ENCODE measurements at regions not wholly inside any gene's neighbourhood (a gene's known extent, or its start where the extent isn't known, plus 50 kb on each side); places are given as distances from the start of the nearest gene placed in this dataset.

- no peak for TF ChIP-seq POLR2A (IDR thresholded peaks at IDR 0.05)
- TF ChIP-seq CTCF (IDR thresholded peaks at IDR 0.05), result no peak
- no peak for TF ChIP-seq POLR2AphosphoS5 (IDR thresholded peaks at IDR 0.05)
Measured at GRCh38 chr14:94884616-94885230, 114.8 kb upstream of the GSC start.
